NCI-H82 treated with DMSO at 0.1 percent for 48 hours (cell line): ENCODE measurements at regions not wholly inside any gene's neighbourhood (a gene's known extent, or its start where the extent isn't known, plus 50 kb on each side); places are given as distances from the start of the nearest gene placed in this dataset.

Experiments used
- DNase-seq: peaks from one replicate; lab custom pipeline; 2025; ENCODE audit not compliant: unreplicated experiment; lab: John Stamatoyannopoulos, UW

- DNase-seq, result no peak
Observed at GRCh38 chr6:121856296-121856695, 420.9 kb downstream of the GJA1 start.

- DNase-seq, result no peak
Observed at GRCh38 chr6:121857551-121857950, 422.1 kb downstream of the GJA1 start.

GRCh38 chr6:121858310-121858709, 422.9 kb downstream of the GJA1 start:
- DNase-seq, result no peak

DNA sequence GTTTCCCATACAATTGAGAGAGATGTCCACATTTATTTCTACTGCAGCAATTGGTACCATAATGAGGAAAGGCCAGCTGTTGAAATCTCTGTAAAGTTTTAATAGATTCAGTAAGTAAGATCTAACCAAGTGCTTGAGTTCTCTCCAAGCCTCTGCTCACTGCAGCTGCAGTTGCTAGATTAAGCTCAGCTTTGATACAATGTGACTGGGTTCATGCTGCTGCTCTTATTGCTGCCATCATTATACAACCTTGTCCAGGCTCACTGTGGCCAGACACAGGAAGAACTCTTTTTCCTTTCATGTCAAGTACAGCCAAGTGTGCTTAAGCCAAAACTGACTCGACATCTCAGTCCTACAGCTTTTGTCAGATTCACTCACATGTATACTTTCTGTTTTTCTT, 423.5 kb downstream of the GJA1 start:
- no peak for DNase-seq

- DNase-seq, result no peak
Observed at GRCh38 chr6:121865811-121866210, 430.4 kb downstream of the GJA1 start.

DNA sequence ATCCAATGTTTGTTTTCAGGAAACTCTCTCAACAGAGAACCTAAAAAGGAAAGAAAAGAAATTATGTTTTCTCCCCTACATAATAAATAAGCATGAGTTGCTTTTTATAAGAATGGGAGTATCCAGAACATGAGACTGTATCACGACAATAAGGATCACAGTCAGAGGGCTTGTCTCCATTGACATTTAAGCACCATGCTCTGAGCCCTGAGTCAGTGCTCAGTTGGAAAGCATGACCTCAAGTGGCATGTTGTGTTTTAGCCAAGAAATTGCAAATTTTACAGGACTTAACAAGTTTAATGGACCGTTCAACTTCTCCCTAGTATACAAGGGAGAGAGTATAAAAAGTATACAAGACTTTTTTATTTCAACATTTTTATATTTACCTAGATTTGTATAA, 431.6 kb downstream of the GJA1 start:
- DNase-seq, result no peak

DNA sequence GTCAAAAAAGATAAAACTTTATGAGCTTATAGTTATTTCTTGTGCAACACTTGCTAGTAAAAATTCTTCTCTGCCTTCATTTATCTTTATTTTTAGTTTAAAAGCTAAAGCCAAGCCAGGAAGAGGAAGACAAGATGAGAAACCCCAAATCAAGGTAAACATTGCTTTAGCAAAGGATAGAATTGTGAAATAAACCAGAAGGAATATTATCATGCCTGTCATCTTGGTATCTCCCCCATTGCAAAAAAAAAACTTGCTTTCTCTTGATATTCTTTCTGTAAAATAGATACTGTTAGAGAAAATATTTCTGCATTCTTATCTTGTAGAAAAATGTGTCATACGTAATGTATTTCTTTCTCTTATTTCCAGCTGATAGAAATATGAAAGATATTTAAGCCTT, 432.8 kb downstream of the GJA1 start:
- DNase-seq, result no peak

DNA sequence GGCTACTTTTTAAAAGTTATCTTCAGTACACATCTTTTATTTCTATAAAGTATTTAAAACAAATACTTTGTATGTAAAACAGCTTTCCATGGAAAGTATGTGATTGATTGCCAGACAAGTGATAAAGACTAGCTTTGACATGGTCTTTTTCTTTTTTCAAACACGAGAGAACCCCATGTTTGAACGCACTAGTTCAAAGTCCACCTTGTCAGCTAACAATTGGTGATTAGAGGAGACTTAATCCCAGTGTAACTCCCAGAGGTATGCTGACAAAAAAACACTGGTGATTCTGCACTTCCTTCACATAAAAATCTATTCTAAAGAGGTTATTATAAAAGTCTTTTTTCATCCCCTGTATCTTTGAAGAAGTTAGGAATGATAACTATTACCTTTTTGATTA, 438.1 kb downstream of the GJA1 start:
- no peak for DNase-seq

- no peak for DNase-seq
Observed at GRCh38 chr6:121876721-121877120, 441.3 kb downstream of the GJA1 start.

GRCh38 chr6:121879149-121879548, 443.7 kb downstream of the GJA1 start:
- DNase-seq, result no peak

- DNase-seq, result no peak
Observed at GRCh38 chr6:121880831-121881230, 445.4 kb downstream of the GJA1 start.

DNA sequence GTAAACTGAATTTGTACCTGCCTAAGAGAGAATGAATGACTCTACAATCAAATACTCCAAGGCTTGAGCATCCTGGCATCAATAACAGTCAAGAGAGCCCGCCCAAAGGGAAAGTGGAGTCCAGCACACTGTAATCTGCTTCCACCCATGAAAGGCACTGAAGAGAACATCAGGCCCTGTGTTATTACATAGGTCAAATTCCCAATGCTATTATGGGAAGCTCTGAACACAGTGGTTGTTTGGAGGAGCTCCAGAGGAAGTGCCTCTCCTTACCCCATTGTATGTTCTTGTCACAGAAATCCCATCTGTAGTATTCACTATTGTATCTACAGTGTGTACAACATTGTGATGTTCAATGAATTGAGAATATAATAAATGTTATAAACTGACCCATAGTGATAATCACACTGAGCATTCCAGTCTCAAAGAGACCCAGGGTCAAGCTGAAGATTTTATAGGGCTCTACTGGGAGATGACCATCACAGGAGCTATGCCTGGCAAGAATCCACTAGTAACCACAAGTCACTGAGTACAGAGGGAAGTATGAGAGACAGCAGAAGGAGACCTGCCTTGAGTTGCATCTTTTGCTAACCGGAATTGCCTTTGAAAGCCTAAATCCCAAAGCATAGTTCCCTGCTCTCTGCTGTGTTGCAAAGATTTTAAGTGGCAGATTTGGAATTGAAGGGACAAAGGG, 446.7 kb downstream of the GJA1 start:
- no peak for DNase-seq

DNA sequence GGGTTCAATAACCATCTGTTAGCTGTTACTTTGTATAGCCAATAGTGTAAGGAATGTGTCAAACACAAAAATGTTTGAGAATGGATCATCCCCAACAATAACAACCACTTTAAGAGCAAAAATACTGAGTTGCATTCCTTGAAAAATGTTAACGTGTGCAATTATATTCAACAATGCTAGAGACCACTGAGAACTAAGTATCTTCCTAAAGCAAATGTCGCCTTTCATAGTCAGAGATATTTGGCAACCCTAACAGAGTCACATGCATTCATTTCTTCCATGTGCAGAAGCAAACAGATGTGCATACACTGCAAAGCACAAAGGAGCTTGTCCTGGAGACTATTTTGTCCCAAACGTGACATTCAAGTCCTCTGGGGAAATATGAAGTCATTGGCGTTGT, 448.6 kb downstream of the GJA1 start:
- no peak for DNase-seq

DNA sequence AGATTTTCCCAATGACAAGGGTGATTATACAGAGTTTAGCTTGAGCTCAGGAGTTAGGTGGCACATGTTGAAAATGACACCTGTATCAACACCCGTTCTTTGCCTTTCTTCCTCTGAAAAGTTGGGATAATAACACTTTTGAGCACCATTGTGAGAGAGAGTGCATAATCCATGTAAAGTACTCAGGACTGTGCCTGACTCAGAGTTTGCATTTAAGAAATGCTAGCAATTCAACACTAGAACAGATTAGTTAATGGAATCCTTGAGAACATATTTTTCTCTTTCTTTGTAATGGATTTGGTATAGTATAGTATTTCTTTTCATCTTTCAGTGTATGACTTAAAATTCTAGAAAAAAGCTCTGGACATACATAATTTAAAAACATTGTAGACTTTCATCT, 449.2 kb downstream of the GJA1 start:
- no peak for DNase-seq

DNA sequence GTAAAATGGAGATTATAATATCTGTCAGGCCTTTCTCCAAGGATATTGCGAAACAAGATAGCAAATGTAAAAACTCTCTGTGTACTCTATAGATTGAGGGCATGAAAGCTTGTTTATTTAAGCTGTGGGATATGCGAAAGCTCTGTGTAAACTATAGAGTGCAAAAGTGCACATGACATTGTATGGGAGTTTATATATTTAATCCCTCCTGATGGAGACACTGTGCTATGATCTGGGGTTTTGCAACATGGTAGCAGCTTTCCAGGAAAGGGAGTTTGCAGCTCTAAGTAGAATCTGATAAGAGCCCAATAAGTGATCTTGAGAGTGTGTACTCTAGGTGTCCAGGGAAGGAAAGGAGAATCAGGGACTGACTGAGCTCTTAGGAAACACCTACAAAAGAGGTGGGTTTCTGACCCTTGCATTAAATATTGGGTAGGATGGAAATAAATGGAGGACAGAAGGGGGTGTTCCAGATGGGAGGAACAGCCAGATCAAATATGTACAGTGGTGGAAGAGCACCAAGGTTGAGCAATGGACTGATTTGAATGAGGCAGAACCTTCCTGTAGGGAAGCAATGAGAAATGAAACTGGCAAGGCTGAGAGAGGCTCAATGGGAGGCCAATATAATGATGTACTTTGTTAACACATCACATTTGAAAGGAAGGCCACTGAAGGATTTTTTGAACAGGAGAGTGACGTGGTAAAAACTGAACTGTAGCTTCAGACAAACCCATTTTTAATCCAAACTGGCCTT, 450.1 kb downstream of the GJA1 start:
- no peak for DNase-seq

GRCh38 chr6:121886223-121886830, 450.9 kb downstream of the GJA1 start:
- no peak for DNase-seq

GRCh38 chr6:121887724-121888123, 452.3 kb downstream of the GJA1 start:
- DNase-seq, result no peak

- DNase-seq, result no peak
Observed at GRCh38 chr6:121890307-121890910, 455.0 kb downstream of the GJA1 start.

- peak; percentile 15 for DNase-seq
Observed at GRCh38 chr6:121895731-121896130, 460.3 kb downstream of the GJA1 start.

DNA sequence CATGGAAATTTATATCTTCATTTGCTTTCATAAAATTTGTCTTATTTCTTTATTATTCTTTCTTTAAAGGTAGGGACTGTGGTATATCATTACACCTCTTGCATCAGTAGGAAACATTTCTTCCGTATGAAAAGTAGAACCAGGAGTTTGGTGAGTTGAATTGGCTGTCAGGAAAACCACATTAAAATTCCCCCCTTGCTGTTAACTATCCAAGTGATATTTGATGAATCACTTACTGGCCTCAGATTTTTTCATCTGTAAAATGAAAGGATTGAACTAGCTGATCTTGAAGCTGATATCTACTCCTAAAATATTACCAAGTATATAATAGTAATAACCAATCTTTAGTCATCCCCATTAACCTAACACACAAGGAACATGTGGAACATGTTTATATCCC, 460.9 kb downstream of the GJA1 start:
- DNase-seq, result no peak

DNA sequence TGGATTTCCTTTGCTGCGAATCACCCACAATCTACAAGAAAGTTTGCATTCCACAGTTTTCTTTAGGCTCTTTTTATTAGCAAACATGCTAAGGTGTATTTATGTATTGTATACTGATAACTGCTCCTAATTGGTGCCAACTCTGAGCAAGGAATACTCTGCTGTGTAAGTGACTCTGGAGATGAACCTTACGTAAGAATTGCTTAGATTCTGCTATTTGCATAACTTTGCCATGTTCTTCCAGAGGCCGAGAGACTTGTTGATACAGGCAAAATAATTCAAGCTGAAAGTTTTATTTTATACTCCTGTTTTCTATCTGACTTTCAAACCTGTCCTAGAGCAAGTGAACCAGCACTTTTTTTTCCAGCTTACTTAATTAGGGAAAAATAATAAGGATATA, 461.3 kb downstream of the GJA1 start:
- DNase-seq, result no peak

DNA sequence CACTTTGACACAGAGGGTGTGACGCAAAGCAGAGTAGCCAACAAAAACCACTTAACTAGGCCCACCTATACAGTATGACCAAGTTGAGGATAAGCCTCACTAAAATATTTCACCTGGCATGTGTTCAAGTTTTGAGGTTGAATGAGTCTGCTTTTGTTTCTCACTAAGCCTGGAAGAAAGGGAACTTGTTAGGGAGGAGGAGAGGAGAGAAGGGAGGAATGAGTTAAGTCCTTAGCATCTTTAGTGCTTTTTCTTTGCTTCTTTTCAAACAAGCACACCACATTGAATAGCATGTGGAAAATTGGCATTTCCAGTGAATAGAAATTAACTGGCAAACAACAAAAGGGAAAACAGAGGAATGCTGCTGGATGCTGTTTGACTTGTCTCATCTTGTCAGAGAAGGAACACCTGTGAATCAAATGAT, 461.9 kb downstream of the GJA1 start:
- no peak for DNase-seq
